ENCODE measurements at regions not wholly inside any gene's neighbourhood (a gene's known extent, or its start where the extent isn't known, plus 50 kb on each side); places are given as distances from the start of the nearest gene placed in this dataset.

DNA sequence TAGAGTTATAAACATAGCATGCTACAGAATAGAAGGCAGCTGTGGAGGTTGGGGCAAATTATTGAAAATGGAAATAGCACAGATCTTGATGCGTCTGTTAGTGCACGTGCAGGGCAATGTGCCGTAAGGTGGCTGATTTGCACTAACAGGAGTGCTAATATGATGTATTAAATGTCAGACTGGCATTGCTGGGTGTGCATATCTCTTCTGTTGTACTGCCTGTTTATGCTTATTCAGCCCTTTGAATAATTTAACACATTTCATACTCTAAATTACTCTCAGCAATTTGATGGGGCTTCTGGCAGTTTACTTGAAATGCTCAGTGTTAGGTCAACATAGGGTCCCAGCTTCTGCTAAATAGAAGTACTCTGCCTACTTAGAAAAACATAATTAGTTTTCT, 395.6 kb downstream of the MCTP2 start:
- H3K27me3 Mint-ChIP-seq: peaks cover 12% of the 10 kb centered on the region
- CTCF ChIA-PET: no interaction called here
- no peak overlapping the region for H3K4me3 Mint-ChIP-seq
- H3K36me3 Mint-ChIP-seq: no peaks in the 10 kb centered on the region
- H3K27ac Mint-ChIP-seq: no peak overlapping the region
- DNase-seq: no peak
- no peaks in the 10 kb centered on the region for H3K9me3 Mint-ChIP-seq
- H3K4me1 Mint-ChIP-seq: peaks cover 7% of the 10 kb centered on the region

DNA sequence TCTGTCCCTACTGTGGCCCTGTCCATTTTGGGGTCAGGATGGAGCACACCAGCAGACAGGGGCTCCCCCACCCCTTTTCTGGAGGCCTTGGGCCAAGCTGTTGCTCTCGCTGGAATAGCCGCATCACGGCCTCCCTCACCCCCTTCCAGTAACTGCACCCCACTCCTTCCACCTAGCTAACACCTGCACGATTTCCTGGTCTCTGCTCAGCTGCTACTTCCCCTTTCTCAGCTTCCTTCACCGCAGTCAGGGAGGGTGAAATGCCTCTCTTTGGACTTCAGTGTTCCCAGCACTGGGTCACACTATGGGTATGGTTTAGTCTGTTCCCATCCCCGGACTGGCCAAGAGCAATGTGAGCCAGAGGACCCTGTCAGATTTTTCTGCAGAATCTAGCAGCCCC, 400.2 kb downstream of the MCTP2 start:
- no peak for DNase-seq
- H3K27me3 Mint-ChIP-seq: peaks cover 19% of the 10 kb centered on the region

DNA sequence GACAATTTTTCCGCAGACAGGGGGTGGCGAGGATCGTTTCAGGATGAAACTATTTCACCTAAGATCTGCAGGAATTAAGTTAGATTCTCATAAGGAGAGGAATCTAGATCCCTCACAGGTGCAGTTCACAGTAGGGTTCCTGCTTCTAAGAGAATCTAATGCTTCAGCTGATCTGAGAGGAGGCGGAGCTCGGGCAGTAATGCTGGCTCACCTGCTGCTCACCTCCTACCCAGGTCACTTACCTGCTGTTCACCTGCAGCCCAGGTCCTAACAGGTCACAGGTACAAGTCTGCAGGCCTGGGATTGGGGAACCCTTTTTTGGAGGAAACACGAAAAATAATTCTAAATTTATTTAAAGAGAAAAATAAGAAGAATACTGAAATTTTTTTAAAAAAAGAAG, 406.8 kb downstream of the MCTP2 start:
- no peaks in the 10 kb centered on the region for H3K27me3 Mint-ChIP-seq
- H3K4me1 Mint-ChIP-seq: no peaks in the 10 kb centered on the region
- no peaks in the 10 kb centered on the region for H3K9me3 Mint-ChIP-seq
- H3K36me3 Mint-ChIP-seq: no peaks in the 10 kb centered on the region
- no peak for DNase-seq
- H3K4me3 Mint-ChIP-seq: no peak overlapping the region
- CTCF ChIA-PET: no interaction called here
- no peak overlapping the region for H3K27ac Mint-ChIP-seq

More for the DNA sequence above, 400.2 kb downstream of the MCTP2 start:
- H3K4me1 Mint-ChIP-seq: peaks cover 10% of the 10 kb centered on the region
- no peak overlapping the region for H3K27ac Mint-ChIP-seq
- CTCF ChIA-PET: no interaction called here
- no peaks in the 10 kb centered on the region for H3K9me3 Mint-ChIP-seq
- H3K4me3 Mint-ChIP-seq: no peak overlapping the region
- no peaks in the 10 kb centered on the region for H3K36me3 Mint-ChIP-seq

DNA sequence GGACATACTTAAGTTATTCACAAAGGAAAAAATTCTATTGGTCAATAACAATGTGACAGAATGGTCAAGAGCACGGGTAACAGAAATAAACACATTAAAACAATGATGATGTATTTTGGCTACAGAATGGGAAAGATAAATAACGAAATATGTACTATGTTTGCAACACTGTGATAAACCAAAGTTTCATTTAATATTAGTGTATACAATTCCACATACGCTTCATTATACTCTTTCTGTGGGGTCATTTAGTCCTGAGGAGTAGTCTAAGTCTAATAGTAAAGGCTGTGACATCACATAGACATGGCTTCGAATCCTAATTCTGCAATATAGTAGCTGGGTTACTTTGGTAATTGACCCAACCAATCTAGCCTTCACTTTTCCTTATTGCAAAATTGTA, 408.3 kb downstream of the MCTP2 start:
- Mint-ChIP-seq H3K27me3 (no peaks in the 10 kb centered on the region), H3K9me3 (no peaks in the 10 kb centered on the region), H3K36me3 (no peaks in the 10 kb centered on the region), H3K4me1 (no peaks in the 10 kb centered on the region), H3K27ac (no peak overlapping the region), H3K4me3 (no peak overlapping the region)
- no peak for DNase-seq
- CTCF ChIA-PET: no interaction called here

DNA sequence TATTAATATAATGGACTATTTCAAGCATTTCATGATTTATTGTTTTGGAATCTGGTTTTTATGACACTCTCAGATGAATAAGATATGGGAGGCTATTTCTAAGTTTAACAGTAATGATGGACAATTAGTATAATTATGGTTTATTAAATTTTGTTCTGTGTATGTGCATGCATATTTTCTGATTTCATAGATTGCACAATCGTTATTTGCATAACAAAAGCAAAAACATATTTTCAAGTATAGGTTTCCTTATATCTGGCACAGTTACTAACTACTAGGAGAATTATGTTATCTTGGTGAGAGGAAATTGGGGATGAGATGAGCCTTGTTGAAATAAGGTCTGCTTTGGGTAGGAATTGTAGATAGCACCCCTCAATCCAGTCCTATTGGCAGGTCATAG, 413.1 kb downstream of the MCTP2 start:
- Mint-ChIP-seq H3K27me3 (no peaks in the 10 kb centered on the region), H3K36me3 (no peaks in the 10 kb centered on the region), H3K27ac (no peak overlapping the region), H3K9me3 (no peaks in the 10 kb centered on the region), H3K4me3 (no peak overlapping the region), H3K4me1 (no peaks in the 10 kb centered on the region)
- CTCF ChIA-PET: no interaction called here
- no peak for DNase-seq

DNA sequence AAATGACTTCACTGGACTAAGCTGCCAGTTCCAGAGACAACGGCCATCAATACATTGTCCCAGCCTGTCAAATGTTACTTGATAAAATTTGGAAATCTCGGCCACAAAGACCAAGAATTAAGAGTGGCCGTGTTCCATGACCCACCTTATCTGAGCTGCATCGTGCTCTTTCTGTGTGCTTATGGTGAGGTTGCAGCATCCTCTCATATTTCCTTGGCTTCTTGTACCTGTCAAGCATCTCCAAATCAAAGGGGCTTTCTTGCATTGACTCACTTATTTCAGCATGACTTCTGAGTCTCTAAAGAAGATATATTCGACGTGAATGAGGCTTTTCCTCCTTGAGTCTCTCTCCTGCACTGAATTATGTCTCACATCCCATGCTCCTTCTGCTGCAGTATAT, 421.7 kb downstream of the MCTP2 start:
- DNase-seq: no peak
- H3K4me3 Mint-ChIP-seq: no peak overlapping the region
- H3K27me3 Mint-ChIP-seq: peaks cover 18% of the 10 kb centered on the region
- H3K4me1 Mint-ChIP-seq: no peaks in the 10 kb centered on the region
- CTCF ChIA-PET: no interaction called here
- no peaks in the 10 kb centered on the region for H3K9me3 Mint-ChIP-seq
- H3K36me3 Mint-ChIP-seq: no peaks in the 10 kb centered on the region
- no peak overlapping the region for H3K27ac Mint-ChIP-seq

DNA sequence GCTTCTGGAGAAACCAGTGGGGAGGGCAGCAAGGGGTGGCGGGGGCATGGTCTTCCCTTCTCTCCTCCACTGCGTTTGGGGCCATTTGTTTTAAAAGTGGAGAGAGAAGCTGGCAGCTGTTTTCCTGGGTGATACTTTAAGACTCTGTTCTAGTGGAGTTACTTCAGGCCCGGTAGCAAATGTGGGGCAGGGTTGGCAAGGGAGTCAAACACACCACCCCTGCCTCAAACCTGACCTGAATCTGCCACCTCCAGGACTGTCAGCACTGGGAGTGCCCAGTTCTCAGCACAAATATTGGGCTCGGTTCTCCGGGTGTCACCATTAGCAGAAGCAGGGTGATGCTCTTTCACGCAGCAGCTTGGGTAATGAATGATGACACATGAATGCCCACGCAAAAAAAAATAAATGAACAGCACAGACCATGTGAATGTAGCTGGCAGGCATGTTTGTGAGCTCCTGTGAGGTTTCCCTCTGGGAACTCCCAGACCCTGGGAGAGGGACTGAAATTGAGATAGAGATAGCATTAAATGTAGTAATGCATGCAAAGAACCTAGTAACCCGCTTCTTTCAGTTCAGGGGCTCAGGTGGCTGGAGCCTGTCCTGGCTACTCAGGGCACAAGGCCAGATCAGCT, 424.0 kb downstream of the MCTP2 start:
- CTCF ChIA-PET: no interaction called here
- no peak overlapping the region for H3K27ac Mint-ChIP-seq
- no peak for DNase-seq
- H3K27me3 Mint-ChIP-seq: peaks cover 23% of the 10 kb centered on the region
- H3K9me3 Mint-ChIP-seq: no peaks in the 10 kb centered on the region
- no peaks in the 10 kb centered on the region for H3K4me1 Mint-ChIP-seq
- no peak overlapping the region for H3K4me3 Mint-ChIP-seq
- H3K36me3 Mint-ChIP-seq: no peaks in the 10 kb centered on the region

DNA sequence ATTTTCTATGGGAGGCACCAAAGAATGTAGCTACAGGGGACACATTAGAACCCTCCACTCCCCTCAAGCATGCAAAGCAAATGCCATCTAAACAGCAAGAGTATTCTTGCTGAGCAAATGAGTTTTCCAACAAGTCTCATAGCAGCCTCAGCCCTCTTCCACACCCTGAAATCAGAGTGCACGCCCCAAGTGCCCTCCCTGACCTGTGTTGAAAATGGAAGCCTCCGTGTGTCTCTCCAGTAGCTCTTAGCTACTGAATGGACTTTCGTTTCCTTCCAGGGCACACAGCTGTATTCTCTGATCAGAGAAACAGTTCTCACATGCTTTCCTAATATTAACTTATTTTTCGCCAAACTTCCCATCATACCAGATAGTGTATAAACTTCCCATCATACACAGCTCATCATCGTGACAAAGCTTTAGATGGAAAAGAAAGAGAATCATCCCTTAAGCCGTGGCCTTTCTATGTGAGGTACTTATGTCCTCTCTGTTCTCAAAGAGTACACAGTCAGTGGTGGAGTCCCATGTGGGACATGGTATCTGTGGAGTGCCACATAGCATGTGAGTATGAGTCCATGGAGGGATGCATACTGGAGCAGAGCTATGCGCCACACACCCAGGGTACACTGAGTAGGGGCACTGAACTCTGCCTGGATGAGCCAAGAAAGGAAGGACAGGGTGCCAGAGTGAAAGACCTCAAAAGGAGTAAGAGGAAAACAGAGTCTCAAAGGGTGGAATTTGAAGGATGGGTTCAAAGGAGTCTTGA, 434.5 kb downstream of the MCTP2 start:
- CTCF ChIA-PET: interaction anchor here (1.0 kb wide), 1 partner anchor 502 kb away, joined by 3 read pairs; no protein-coding TSS in a partner anchor

DNA sequence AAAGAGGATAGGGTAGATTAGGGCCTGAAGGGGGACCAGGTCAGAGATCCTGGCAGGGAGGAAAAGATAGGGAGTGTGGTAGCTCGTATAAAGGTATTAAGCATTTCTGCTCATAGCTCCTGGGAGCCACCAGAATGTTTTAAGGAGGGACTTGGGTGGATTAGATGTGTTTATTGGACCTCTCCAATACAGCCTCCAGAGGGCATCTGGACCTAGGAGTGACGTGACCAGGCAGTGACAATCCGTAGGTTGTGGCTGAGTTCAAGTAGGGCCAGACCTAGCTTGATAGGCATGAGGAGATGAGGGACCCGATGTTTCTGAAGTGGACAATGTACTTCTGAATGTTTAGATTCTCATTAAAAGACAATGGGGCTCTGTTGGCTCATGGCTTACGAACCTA, 435.2 kb downstream of the MCTP2 start:
- H3K36me3 Mint-ChIP-seq: no peaks in the 10 kb centered on the region
- H3K27ac Mint-ChIP-seq: no peak overlapping the region
- no peak overlapping the region for H3K4me3 Mint-ChIP-seq
- peaks cover 15% of the 10 kb centered on the region for H3K27me3 Mint-ChIP-seq
- no peaks in the 10 kb centered on the region for H3K9me3 Mint-ChIP-seq
- DNase-seq: no peak
- H3K4me1 Mint-ChIP-seq: no peaks in the 10 kb centered on the region
- CTCF ChIA-PET: interaction anchor here (0.6 kb wide), 1 partner anchor 87 kb away, joined by 3 read pairs; no protein-coding TSS in a partner anchor

More for the DNA sequence above, 434.5 kb downstream of the MCTP2 start:
- DNase-seq: no peak
- Mint-ChIP-seq H3K4me3 (no peak overlapping the region), H3K36me3 (no peaks in the 10 kb centered on the region), H3K4me1 (no peaks in the 10 kb centered on the region), H3K9me3 (no peaks in the 10 kb centered on the region), H3K27ac (no peak overlapping the region), H3K27me3 (peaks cover 14% of the 10 kb centered on the region)

DNA sequence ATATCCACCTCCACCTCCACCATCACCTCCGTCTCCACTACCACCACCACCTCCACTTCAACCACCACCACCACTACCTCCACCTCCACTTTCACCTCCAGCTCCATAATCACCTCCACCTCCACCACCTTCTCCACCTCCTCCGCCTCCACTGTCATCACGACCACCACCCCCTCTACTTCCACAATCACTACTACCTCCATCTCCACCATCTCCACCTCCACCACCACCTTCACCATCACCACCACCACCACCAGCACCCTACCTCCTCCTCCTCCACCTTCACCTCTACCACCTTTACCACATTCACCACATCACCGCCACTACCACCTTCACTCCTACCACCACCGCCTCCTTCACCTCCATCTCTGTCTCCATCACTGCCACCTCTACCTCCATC, 435.7 kb downstream of the MCTP2 start:
- CTCF ChIA-PET: interaction anchor here (0.6 kb wide), 1 partner anchor 87 kb away, joined by 3 read pairs; no protein-coding TSS in a partner anchor
- DNase-seq: no peak
- Mint-ChIP-seq H3K9me3 (no peaks in the 10 kb centered on the region), H3K27ac (no peak overlapping the region), H3K4me3 (no peak overlapping the region), H3K4me1 (no peaks in the 10 kb centered on the region), H3K27me3 (peaks cover 18% of the 10 kb centered on the region), H3K36me3 (no peaks in the 10 kb centered on the region)

DNA sequence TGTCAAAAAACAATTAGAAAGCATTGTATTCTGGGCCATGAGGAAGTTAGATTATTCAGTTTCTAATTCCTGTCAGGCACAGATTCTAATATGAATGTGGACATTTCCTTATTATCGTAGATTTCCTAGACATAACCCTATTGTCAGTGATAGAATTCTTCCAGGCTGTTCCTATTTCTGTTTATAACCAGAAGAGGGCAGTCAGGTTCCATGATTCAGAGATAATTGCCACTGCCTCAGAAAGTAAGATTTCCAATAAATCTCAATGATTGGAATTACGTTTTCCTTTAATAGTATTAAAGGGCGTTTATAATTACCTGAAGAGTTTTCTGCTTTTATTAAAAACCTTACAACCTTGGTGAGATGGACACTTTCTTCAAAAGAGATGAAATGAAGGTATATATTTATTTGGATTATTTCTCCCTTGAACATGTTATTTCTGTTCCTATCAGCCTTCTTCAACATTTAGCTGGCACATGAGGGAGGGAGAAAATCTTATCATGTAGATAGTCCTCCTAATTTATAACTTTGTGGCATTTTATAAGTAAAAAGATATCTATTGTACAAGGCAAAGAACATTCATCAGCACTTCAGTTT, 439.2 kb downstream of the MCTP2 start:
- no peaks in the 10 kb centered on the region for H3K9me3 Mint-ChIP-seq
- H3K27me3 Mint-ChIP-seq: peaks cover 18% of the 10 kb centered on the region
- CTCF ChIA-PET: interaction anchor here (0.6 to 1.4 kb wide), 8 partner anchors 9 to 620 kb away, joined by 3 to 5 read pairs (median 3); no protein-coding TSS in a partner anchor

DNA sequence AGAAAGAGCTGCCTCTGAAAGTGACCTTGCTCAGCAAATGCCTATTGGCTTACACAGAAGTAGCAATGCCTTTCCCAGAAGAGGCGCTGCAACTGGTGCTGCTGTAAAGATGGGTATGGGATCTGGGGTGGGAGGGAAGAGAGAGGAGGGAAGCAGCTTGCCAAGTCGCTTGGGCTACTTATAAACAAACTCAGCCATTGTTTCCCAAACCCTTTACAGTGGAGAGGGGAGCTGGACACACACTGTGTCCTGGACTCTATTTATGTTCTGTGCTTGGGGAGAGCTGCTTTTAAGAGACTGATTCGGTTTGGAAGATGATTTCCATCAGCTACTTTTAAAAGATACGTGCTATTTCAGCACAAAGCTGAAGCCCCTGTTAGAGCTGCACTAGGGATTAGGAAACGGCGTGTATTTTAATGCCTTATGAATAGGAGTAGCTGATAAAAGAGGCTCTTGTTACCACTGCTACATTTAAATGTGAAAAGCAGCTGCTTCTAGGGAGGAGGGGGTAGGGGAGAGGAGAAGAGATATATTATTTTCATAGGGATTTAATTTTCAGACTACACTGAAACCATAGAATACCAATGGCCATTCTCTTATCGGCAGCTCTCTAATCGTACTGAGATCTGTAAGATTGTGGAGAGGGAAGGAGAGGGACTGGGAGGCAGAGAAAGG, 440.6 kb downstream of the MCTP2 start:
- no peak overlapping the region for H3K4me3 Mint-ChIP-seq
- peaks cover 9% of the 10 kb centered on the region for H3K27me3 Mint-ChIP-seq
- CTCF ChIA-PET: interaction anchor here (1.4 kb wide), 1 partner anchor 89 kb away, joined by 3 read pairs; no protein-coding TSS in a partner anchor

More for the DNA sequence above, 439.2 kb downstream of the MCTP2 start:
- H3K36me3 Mint-ChIP-seq: no peaks in the 10 kb centered on the region
- no peak overlapping the region for H3K4me3 Mint-ChIP-seq
- no peak for DNase-seq
- no peak overlapping the region for H3K27ac Mint-ChIP-seq
- H3K4me1 Mint-ChIP-seq: no peaks in the 10 kb centered on the region

DNA sequence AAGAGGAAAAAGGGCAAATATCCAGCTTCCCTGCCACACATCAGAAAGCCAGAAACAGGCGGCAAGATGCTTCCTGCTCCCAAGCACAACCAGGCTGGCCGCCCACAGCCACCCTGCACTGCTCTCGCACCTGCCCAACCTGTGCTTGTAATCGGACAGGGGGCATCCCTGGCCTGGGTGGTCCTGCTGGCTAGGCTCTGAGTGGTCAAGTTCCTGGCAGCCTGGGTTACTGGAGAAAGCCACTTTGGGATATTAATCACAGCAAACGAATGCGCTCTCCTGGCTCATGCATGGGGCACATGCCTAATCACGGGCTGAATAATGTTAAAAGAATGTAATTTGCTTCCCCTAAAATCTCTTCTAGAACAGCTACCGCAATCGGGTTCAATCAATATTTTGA, 442.4 kb downstream of the MCTP2 start:
- H3K27me3 Mint-ChIP-seq: peaks cover 4% of the 10 kb centered on the region
- no peaks in the 10 kb centered on the region for H3K36me3 Mint-ChIP-seq
- H3K4me1 Mint-ChIP-seq: no peaks in the 10 kb centered on the region
- H3K27ac Mint-ChIP-seq: no peak overlapping the region
- CTCF ChIA-PET: no interaction called here
- no peak overlapping the region for H3K4me3 Mint-ChIP-seq
- H3K9me3 Mint-ChIP-seq: no peaks in the 10 kb centered on the region
- DNase-seq: no peak

More for the DNA sequence above, 440.6 kb downstream of the MCTP2 start:
- Mint-ChIP-seq H3K27ac (no peak overlapping the region), H3K4me1 (no peaks in the 10 kb centered on the region), H3K9me3 (no peaks in the 10 kb centered on the region), H3K36me3 (no peaks in the 10 kb centered on the region)
- no peak for DNase-seq

DNA sequence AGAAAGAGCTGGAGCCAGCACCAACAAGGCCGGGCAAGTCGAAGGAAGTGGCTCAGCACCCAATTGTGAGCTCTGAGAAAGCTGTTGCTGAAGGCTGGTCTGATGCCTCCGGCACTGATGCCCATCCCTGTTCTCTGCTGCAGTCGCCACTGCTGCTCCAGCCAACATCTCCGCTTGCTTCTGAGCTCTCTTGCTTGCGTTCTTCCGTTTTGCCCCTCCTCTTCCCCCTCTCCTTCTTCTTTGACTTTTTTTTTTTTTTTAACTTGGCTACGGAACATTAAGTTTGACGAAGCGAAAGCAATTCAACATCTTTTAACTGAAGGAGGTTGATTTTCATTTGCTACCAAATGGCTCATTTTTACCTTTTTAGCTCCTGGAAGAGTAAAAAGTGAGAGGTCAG, 442.9 kb downstream of the MCTP2 start:
- no peaks in the 10 kb centered on the region for H3K36me3 Mint-ChIP-seq
- H3K9me3 Mint-ChIP-seq: no peaks in the 10 kb centered on the region
- no peaks in the 10 kb centered on the region for H3K4me1 Mint-ChIP-seq
- peaks cover 4% of the 10 kb centered on the region for H3K27me3 Mint-ChIP-seq
- H3K4me3 Mint-ChIP-seq: no peak overlapping the region
- H3K27ac Mint-ChIP-seq: no peak overlapping the region
- CTCF ChIA-PET: no interaction called here
- no peak for DNase-seq
